H9 (cell line): ENCODE measurements at regions not wholly inside any gene's neighbourhood (a gene's known extent, or its start where the extent isn't known, plus 50 kb on each side); places are given as distances from the start of the nearest gene placed in this dataset.

Source experiments
- DNase-seq: peaks from one replicate; pipeline ENCODE4 v3.0.0-alpha.2; 2017
- H2AFZ ChIP-seq: one replicate; pipeline ENCODE4 v1.6.1; 2013; ENCODE audit warnings: mild to moderate bottlenecking, low read length, control low read depth, moderate library complexity
- H2AK5ac ChIP-seq: 2 replicates; pipeline ENCODE4 v1.6.1; 2013; ENCODE audit warnings: low read length, control low read depth, mixed read lengths; ENCODE audit not compliant: insufficient read length
- H2BK120ac ChIP-seq: one replicate; pipeline ENCODE4 v1.6.1; 2013; ENCODE audit warnings: low read depth, mild to moderate bottlenecking, low read length, control low read depth, inconsistent platforms; ENCODE audit not compliant: poor library complexity, severe bottlenecking
- H2BK12ac ChIP-seq: 2 replicates; pipeline ENCODE4 v1.6.1; 2013; ENCODE audit warnings: low read length, control low read depth, mixed read lengths, low read depth; ENCODE audit not compliant: insufficient read length
- H2BK15ac ChIP-seq: 2 replicates; pipeline ENCODE4 v1.6.1; 2013; ENCODE audit warnings: low read depth, low read length, control low read depth
- H2BK20ac ChIP-seq: one replicate; pipeline ENCODE4 v1.6.1; 2013; ENCODE audit warnings: low read depth, mild to moderate bottlenecking, low read length, control low read depth, inconsistent platforms; ENCODE audit not compliant: poor library complexity, severe bottlenecking
- H2BK5ac ChIP-seq: 2 replicates; pipeline ENCODE4 v1.6.1; 2013; ENCODE audit warnings: low read length, control low read depth, mixed read lengths; ENCODE audit not compliant: insufficient read length
- H3K14ac ChIP-seq: 2 replicates; pipeline ENCODE4 v1.6.1; 2013; ENCODE audit warnings: low read length, control low read depth; ENCODE audit not compliant: insufficient read depth
- H3K18ac ChIP-seq: 2 replicates; pipeline ENCODE4 v1.6.1; 2013; ENCODE audit warnings: low read depth, mild to moderate bottlenecking, mixed read lengths, low read length, control low read depth; ENCODE audit not compliant: insufficient read length
- H3K23ac ChIP-seq: 2 replicates; pipeline ENCODE4 v1.6.1; 2013; ENCODE audit warnings: low read length, control low read depth, mixed read lengths, low read depth; ENCODE audit not compliant: insufficient read length
- H3K23me2 ChIP-seq: 2 replicates; pipeline ENCODE4 v1.6.1; 2013; ENCODE audit warnings: low read depth, mild to moderate bottlenecking, mixed read lengths, low read length, control low read depth; ENCODE audit not compliant: insufficient read length, poor library complexity, severe bottlenecking
- H3K27ac ChIP-seq: 2 replicates; pipeline ENCODE4 v1.5.1; 2013; ENCODE audit warnings: low read length, control low read depth, mixed read lengths, low read depth; ENCODE audit not compliant: insufficient read length
- H3K27me3 ChIP-seq: 2 replicates; pipeline ENCODE4 v1.6.1; 2013; ENCODE audit warnings: low read length, control low read depth, inconsistent platforms; ENCODE audit not compliant: insufficient read depth
- H3K4ac ChIP-seq: 2 replicates; pipeline ENCODE4 v1.6.1; 2013; ENCODE audit warnings: low read depth, mild to moderate bottlenecking, control low read depth, inconsistent platforms, low read length, moderate library complexity
- H3K4me1 ChIP-seq: 2 replicates; pipeline ENCODE4 v1.6.1; 2013; ENCODE audit warnings: low read length, control low read depth, inconsistent platforms; ENCODE audit not compliant: insufficient read depth
- H3K4me2 ChIP-seq: 2 replicates; pipeline ENCODE4 v1.6.1; 2013; ENCODE audit warnings: low read length, control low read depth, mixed read lengths; ENCODE audit not compliant: insufficient read length, insufficient read depth
- H3K56ac ChIP-seq: 2 replicates; pipeline ENCODE4 v1.6.1; 2013; ENCODE audit warnings: low read depth, mild to moderate bottlenecking, mixed read lengths, low read length, control low read depth; ENCODE audit not compliant: insufficient read length
- H3K79me1 ChIP-seq: 2 replicates; pipeline ENCODE4 v1.6.1; 2013; ENCODE audit warnings: low read depth, mild to moderate bottlenecking, moderate library complexity, low read length, control low read depth, inconsistent platforms; ENCODE audit not compliant: insufficient read depth, poor library complexity, severe bottlenecking
- H3K79me2 ChIP-seq: 2 replicates; pipeline ENCODE4 v1.6.1; 2013; ENCODE audit warnings: low read length, control low read depth, inconsistent platforms; ENCODE audit not compliant: insufficient read depth
- H3K9ac ChIP-seq: 2 replicates; pipeline ENCODE4 v1.6.1; 2013; ENCODE audit warnings: low read length, control low read depth, mixed read lengths; ENCODE audit not compliant: insufficient read length; ENCODE audit errors: extremely low read depth
- H3K9me3 ChIP-seq: one replicate; pipeline ENCODE4 v1.6.1; 2013; ENCODE audit warnings: low read depth, low read length, inconsistent platforms; ENCODE audit not compliant: control insufficient read depth
- H3T11ph ChIP-seq: one replicate; pipeline ENCODE4 v1.6.1; 2013; ENCODE audit warnings: mild to moderate bottlenecking, low read length, control low read depth, inconsistent platforms
- H4K20me1 ChIP-seq: one replicate; pipeline ENCODE4 v1.6.1; 2013; ENCODE audit not compliant: control insufficient read depth, insufficient read length, insufficient read depth
- H4K5ac ChIP-seq: 2 replicates; pipeline ENCODE4 v1.6.1; 2013; ENCODE audit warnings: low read depth, mild to moderate bottlenecking, mixed read lengths, low read length, control low read depth; ENCODE audit not compliant: insufficient read length
- H4K8ac ChIP-seq: replicated peaks from 2 replicates; pipeline ENCODE4 v1.6.1; 2013; ENCODE audit warnings: low read length, control low read depth, mixed read lengths, low read depth; ENCODE audit not compliant: insufficient read length
- H4K91ac ChIP-seq: 2 replicates; pipeline ENCODE4 v1.6.1; 2013; ENCODE audit warnings: low read depth, mild to moderate bottlenecking, moderate library complexity, mixed read lengths, low read length, control low read depth; ENCODE audit not compliant: insufficient read length
- H3K27ac Mint-ChIP-seq, 3 experiments: 2 replicates in 2 of 3; 3 replicates in 1 of 3; pipeline ENCODE4 v1.8.0; 2020 to 2021; ENCODE audit warnings: mixed read lengths in 3 of 3, mild to moderate bottlenecking in 1 of 3, moderate library complexity in 1 of 3
- H3K27me3 Mint-ChIP-seq: 2 replicates; pipeline ENCODE4 v1.8.0; 2021; ENCODE audit warnings: low read depth, mild to moderate bottlenecking, moderate library complexity, mixed read lengths
- H3K36me3 Mint-ChIP-seq, 3 experiments: 2 replicates in 2 of 3; 3 replicates in 1 of 3; pipeline ENCODE4 v1.8.0; 2020 to 2021; ENCODE audit warnings: low read depth in 3 of 3, mixed read lengths in 3 of 3; ENCODE audit not compliant: insufficient read depth in 1 of 3
- H3K4me1 Mint-ChIP-seq, 2 experiments: 2 replicates each; pipeline ENCODE4 v1.8.0; 2020; ENCODE audit warnings: mixed read lengths in 2 of 2
- H3K4me3 Mint-ChIP-seq, 2 experiments: 2 replicates in 1 of 2; 3 replicates in 1 of 2; pipeline ENCODE4 v1.8.0; 2020 to 2021; ENCODE audit warnings: mild to moderate bottlenecking in 2 of 2, mixed read lengths in 2 of 2, moderate library complexity in 1 of 2
- H3K9me3 Mint-ChIP-seq, 2 experiments: 2 replicates in 1 of 2; 3 replicates in 1 of 2; pipeline ENCODE4 v1.8.0; 2020; ENCODE audit warnings: mild to moderate bottlenecking in 2 of 2, mixed read lengths in 2 of 2, moderate library complexity in 1 of 2
- WGBS: extraction: QIAGEN DNeasy Blood & Tissue Kit; methylation state at CpG from one replicate; pipeline ENCODE4 v1.1.7; 2013; ENCODE audit warnings: missing lambda C conversion rate, low lambda C conversion rate, mixed read lengths; ENCODE audit not compliant: insufficient read length; ENCODE audit errors: extremely low coverage; 5-methylcytosine and 5-hydroxymethylcytosine counted together
- TF ChIP-seq, protein P1 (sequence below): fragments of 200-600 bp; sonication (generic); conservative IDR thresholded peaks from 3 replicates; pipeline ENCODE4 v1.8.0; 2021; ENCODE audit warnings: antibody characterized with exemption, mild to moderate bottlenecking

DNA sequence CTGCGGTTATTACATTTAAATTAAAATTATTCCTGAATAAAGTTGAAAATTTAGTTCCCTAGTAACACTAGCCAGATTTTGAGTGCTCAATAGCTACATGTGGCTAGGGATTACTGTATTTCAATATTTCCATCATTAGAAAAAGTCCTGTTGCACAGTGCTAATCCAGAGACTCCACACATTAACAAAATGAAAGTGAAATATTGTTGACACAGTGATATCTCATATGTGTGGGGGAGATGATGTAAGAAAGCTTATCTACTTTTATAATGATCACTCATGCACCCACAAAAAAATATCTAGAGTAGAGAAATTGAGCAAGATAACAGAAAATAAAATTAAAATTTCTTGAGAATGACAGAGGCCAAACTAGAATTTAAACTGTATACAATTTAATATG lies 74.9 kb downstream of the MAGEB10 start:
- H2AFZ ChIP-seq: no peak overlapping the region
- no peak overlapping the region for H4K8ac ChIP-seq

More for the DNA sequence above, 74.9 kb downstream of the MAGEB10 start:
- H3K79me1 ChIP-seq: no peaks in the 10 kb centered on the region
- no CpG with 5 or more reads among the region's 1 CpG for WGBS
- H3K9me3 ChIP-seq: peaks cover 7% of the 10 kb centered on the region
- no peak overlapping the region for H3K56ac ChIP-seq
- H3K79me2 ChIP-seq: no peaks in the 10 kb centered on the region
- H4K5ac ChIP-seq: no peak overlapping the region
- H3K23me2 ChIP-seq: no peaks in the 10 kb centered on the region
- no peak overlapping the region for H3K27ac ChIP-seq
- no peak overlapping the region for H3K23ac ChIP-seq
- Mint-ChIP-seq H3K4me1 (peaks cover 14 to 16% of the 10 kb centered on the region in 2 experiments), H3K4me3 (no peak overlapping the region), H3K27me3 (peaks cover 83% of the 10 kb centered on the region), H3K36me3 (peaks cover 0 to 6% (median 0%) of the 10 kb centered on the region in 3 experiments; a peak in 3 of 7 replicates), H3K27ac (no peak overlapping the region), H3K9me3 (peaks cover 41 to 55% of the 10 kb centered on the region in 2 experiments)
- no peak overlapping the region for H2BK12ac ChIP-seq
- no peak for DNase-seq
- no peaks in the 10 kb centered on the region; the same call in 1 of the 2 replicates for H3K27me3 ChIP-seq
- H3K4ac ChIP-seq: no peak overlapping the region
- no peaks in the 10 kb centered on the region for H4K20me1 ChIP-seq
- no peak overlapping the region for H3K18ac ChIP-seq
- no peak overlapping the region for H3K14ac ChIP-seq
- H3K4me2 ChIP-seq: no peak overlapping the region
- no peak overlapping the region for H2BK20ac ChIP-seq
- H3K4me1 ChIP-seq: no peaks in the 10 kb centered on the region
- no peak overlapping the region for H3T11ph ChIP-seq
- no peak overlapping the region for H2BK5ac ChIP-seq
- H2BK15ac ChIP-seq: no peak overlapping the region
- H4K91ac ChIP-seq: no peak overlapping the region
- no peak overlapping the region for H2AK5ac ChIP-seq
- H2BK120ac ChIP-seq: no peak overlapping the region
- TF ChIP-seq, protein P1, sequence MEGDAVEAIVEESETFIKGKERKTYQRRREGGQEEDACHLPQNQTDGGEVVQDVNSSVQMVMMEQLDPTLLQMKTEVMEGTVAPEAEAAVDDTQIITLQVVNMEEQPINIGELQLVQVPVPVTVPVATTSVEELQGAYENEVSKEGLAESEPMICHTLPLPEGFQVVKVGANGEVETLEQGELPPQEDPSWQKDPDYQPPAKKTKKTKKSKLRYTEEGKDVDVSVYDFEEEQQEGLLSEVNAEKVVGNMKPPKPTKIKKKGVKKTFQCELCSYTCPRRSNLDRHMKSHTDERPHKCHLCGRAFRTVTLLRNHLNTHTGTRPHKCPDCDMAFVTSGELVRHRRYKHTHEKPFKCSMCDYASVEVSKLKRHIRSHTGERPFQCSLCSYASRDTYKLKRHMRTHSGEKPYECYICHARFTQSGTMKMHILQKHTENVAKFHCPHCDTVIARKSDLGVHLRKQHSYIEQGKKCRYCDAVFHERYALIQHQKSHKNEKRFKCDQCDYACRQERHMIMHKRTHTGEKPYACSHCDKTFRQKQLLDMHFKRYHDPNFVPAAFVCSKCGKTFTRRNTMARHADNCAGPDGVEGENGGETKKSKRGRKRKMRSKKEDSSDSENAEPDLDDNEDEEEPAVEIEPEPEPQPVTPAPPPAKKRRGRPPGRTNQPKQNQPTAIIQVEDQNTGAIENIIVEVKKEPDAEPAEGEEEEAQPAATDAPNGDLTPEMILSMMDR: no peak
- H3K9ac ChIP-seq: no peak overlapping the region
